ENCODE measurements at regions not wholly inside any gene's neighbourhood (a gene's known extent, or its start where the extent isn't known, plus 50 kb on each side); places are given as distances from the start of the nearest gene placed in this dataset.

- Histone ChIP-seq H3K27ac (replicated peaks) (no peak overlapping the region), H3K4me3 (replicated peaks; ENCODE audit: insufficient read depth, low read length) (no peak overlapping the region), H3K27me3 (ENCODE audit: insufficient read depth, poor library complexity, severe bottlenecking) (no peaks in the 10 kb centered on the region)
- no peak for DNase-seq (ENCODE audit: low read depth in 1 of 2, low spot score in 1 of 2)
- no peak for TF ChIP-seq POLR2AphosphoS5 (IDR thresholded peaks at IDR 0.05; ENCODE audit: low read depth)
- TF ChIP-seq SPI1 (IDR thresholded peaks at IDR 0.05; ENCODE audit: borderline replicate concordance, low read depth), result no peak
- TF ChIP-seq REST (IDR thresholded peaks at IDR 0.05; ENCODE audit: insufficient replicate concordance, low read depth), result no peak
- no peak for TF ChIP-seq CTCF (IDR thresholded peaks at IDR 0.05; ENCODE audit: insufficient read depth, low read length)
- no peak for TF ChIP-seq GABPA (IDR thresholded peaks at IDR 0.05; ENCODE audit: low read depth)
Observed at GRCh38 chr4:174429701-174430410, 92.4 kb downstream of the HPGD start.

DNA sequence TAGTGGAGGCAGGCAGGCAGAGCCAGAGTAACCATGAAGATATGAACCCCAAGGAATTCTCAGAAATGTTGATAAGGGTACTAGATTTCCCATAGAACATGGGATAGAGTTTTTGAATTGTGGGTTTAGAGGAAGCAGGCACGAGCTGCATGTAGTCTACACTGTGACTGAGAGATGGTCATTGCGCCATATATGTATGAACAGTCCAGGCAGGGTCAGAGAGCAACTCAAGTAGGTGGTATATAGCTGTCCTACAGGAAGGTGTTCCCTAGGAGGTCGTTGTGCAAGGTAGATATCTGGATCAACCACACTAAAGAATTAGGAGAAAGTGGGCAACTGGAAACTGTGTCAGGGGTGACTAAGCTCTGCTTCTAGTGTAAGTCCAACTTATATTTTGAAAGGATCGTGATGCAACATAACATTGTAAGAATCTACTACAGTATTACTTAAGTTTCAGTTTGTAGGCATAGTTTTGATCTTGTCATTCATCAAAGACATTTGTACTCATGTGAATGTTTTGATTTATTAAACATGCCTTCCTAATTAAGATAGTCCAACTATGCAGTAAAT, 94.6 kb downstream of the HPGD start:
- Histone ChIP-seq H3K27ac (replicated peaks) (no peak overlapping the region), H3K27me3 (ENCODE audit: insufficient read depth, poor library complexity, severe bottlenecking) (no peaks in the 10 kb centered on the region), H3K4me3 (replicated peaks; ENCODE audit: insufficient read depth, low read length) (no peak overlapping the region)
- TF ChIP-seq REST (IDR thresholded peaks at IDR 0.05; ENCODE audit: insufficient replicate concordance, low read depth) (no peak), GABPA (IDR thresholded peaks at IDR 0.05; ENCODE audit: low read depth) (no peak), CTCF (IDR thresholded peaks at IDR 0.05; ENCODE audit: insufficient read depth, low read length) (no peak), SPI1 (IDR thresholded peaks at IDR 0.05; ENCODE audit: borderline replicate concordance, low read depth) (no peak)
- DNase-seq (ENCODE audit: low read depth in 1 of 2, low spot score in 1 of 2), result peak in 1 of 2 experiments; percentile 35

- TF ChIP-seq SPI1 (IDR thresholded peaks at IDR 0.05; ENCODE audit: borderline replicate concordance, low read depth) (no peak), GABPA (IDR thresholded peaks at IDR 0.05; ENCODE audit: low read depth) (no peak), CTCF (IDR thresholded peaks at IDR 0.05; ENCODE audit: insufficient read depth, low read length) (no peak), REST (IDR thresholded peaks at IDR 0.05; ENCODE audit: insufficient replicate concordance, low read depth) (no peak), POLR2AphosphoS5 (IDR thresholded peaks at IDR 0.05; ENCODE audit: low read depth) (no peak)
- Histone ChIP-seq H3K27ac (replicated peaks) (no peak overlapping the region), H3K27me3 (ENCODE audit: insufficient read depth, poor library complexity, severe bottlenecking) (no peaks in the 10 kb centered on the region), H3K4me3 (replicated peaks; ENCODE audit: insufficient read depth, low read length) (no peak overlapping the region)
- no peak for DNase-seq (ENCODE audit: low read depth in 1 of 2, low spot score in 1 of 2)
Observed at GRCh38 chr4:174425669-174426068, 96.6 kb downstream of the HPGD start.
